HEK293 (cell line): ENCODE measurements at regions not wholly inside any gene's neighbourhood (a gene's known extent, or its start where the extent isn't known, plus 50 kb on each side); places are given as distances from the start of the nearest gene placed in this dataset.

Source experiments
- CTCF ChIP-seq: fragments of 450-650 bp; formaldehyde crosslinking; IDR thresholded peaks from 2 replicates; pipeline ENCODE4 v1.5.1; 2016; ENCODE audit warnings: missing biosample characterization, missing genetic modification characterization
- ZBTB7A ChIP-seq: fragments of 450-650 bp; formaldehyde crosslinking; IDR thresholded peaks from 2 replicates; pipeline ENCODE4 v1.5.1; 2016; ENCODE audit warnings: low read depth, missing biosample characterization, missing genetic modification characterization
- ZNF521 ChIP-seq: fragments of 450-650 bp; formaldehyde crosslinking; IDR thresholded peaks from 2 replicates; pipeline ENCODE4 v1.5.1; 2017; ENCODE audit warnings: missing biosample characterization, mild to moderate bottlenecking, missing genetic modification characterization
- ZNF585B ChIP-seq: fragments of 450-650 bp; formaldehyde crosslinking; IDR thresholded peaks from 2 replicates; pipeline ENCODE4 v1.5.1; 2016; ENCODE audit warnings: missing biosample characterization, missing genetic modification characterization
- ZNF639 ChIP-seq: fragments of 450-650 bp; formaldehyde crosslinking; IDR thresholded peaks from 2 replicates; pipeline ENCODE4 v1.5.1; 2016; ENCODE audit warnings: missing biosample characterization, missing genetic modification characterization

GRCh38 chr6:133033263-133033662 lies 207.9 kb upstream of the EYA4 start:
- TF ChIP-seq ZNF521 (tag by site-specific recombination) (no peak), ZNF585B (no peak), ZNF639 (no peak), ZBTB7A (tag by site-specific recombination) (no peak), CTCF (tag by site-specific recombination) (no peak)
